MM.1S (cell line): ENCODE measurements at regions not wholly inside any gene's neighbourhood (a gene's known extent, or its start where the extent isn't known, plus 50 kb on each side); places are given as distances from the start of the nearest gene placed in this dataset.

Experiments used
- EZH2 ChIP-seq: fragments of 300-600 bp; sonication (generic); optimal IDR thresholded peaks from 2 replicates; pipeline ENCODE3; 2017; ENCODE audit warnings: low read depth, mild to moderate bottlenecking, antibody characterized with exemption, low read length, mixed read lengths
- TF ChIP-seq, protein P1 (sequence below): fragments of 300-600 bp; sonication (generic); IDR thresholded peaks from 2 replicates; pipeline ENCODE4 v1.5.1; 2016; ENCODE audit warnings: antibody characterized with exemption, low read length, mixed read lengths

- TF ChIP-seq, protein P1, sequence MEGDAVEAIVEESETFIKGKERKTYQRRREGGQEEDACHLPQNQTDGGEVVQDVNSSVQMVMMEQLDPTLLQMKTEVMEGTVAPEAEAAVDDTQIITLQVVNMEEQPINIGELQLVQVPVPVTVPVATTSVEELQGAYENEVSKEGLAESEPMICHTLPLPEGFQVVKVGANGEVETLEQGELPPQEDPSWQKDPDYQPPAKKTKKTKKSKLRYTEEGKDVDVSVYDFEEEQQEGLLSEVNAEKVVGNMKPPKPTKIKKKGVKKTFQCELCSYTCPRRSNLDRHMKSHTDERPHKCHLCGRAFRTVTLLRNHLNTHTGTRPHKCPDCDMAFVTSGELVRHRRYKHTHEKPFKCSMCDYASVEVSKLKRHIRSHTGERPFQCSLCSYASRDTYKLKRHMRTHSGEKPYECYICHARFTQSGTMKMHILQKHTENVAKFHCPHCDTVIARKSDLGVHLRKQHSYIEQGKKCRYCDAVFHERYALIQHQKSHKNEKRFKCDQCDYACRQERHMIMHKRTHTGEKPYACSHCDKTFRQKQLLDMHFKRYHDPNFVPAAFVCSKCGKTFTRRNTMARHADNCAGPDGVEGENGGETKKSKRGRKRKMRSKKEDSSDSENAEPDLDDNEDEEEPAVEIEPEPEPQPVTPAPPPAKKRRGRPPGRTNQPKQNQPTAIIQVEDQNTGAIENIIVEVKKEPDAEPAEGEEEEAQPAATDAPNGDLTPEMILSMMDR = no peak
- no peak for TF ChIP-seq EZH2
Observed at GRCh38 chr5:92468295-92468694, 1085.2 kb upstream of the ARRDC3 start.
